ENCODE measurements at regions not wholly inside any gene's neighbourhood (a gene's known extent, or its start where the extent isn't known, plus 50 kb on each side); places are given as distances from the start of the nearest gene placed in this dataset.
"Not testable (repeated sequence)": the region's sequence is repeated elsewhere in the genome, so short reads cannot be mapped to it uniquely, and the experiment has no call there.

- in situ Hi-C loops (cut with MboI; ENCODE audit: low sequenced_read_pairs) (no loop called here), dilution Hi-C loops (cut with HindIII; ENCODE audit: low sequenced_read_pairs, unreplicated experiment) (no loop called here), intact Hi-C loops (cut with micrococcal nuclease) (no loop called here)
- H3K9ac ChIP-seq (ENCODE audit: low read depth, low read length) = no peak overlapping the region
- no peak overlapping the region for H3K14ac ChIP-seq (replicated peaks; ENCODE audit: low read depth, low read length)
- no peak overlapping the region for H4K5ac ChIP-seq (ENCODE audit: low read depth, low read length)
- H2AFZ ChIP-seq (replicated peaks; ENCODE audit: low read length, poor library complexity) = no peak overlapping the region
- no peaks in the 10 kb centered on the region for H3K9me1 ChIP-seq (ENCODE audit: insufficient read depth, low read length)
- no peak overlapping the region for H3K4me2 ChIP-seq (ENCODE audit: low read depth, low read length)
- POLR2A ChIA-PET (ENCODE audit: unreplicated experiment) = no interaction called here
- no peak for TF ChIP-seq RCOR1 (IDR thresholded peaks at IDR 0.05; ENCODE audit: insufficient replicate concordance, low read length)
- no peak for TF ChIP-seq CHD1 (IDR thresholded peaks at IDR 0.05; ENCODE audit: low read depth, low read length)
- no peak for TF ChIP-seq NFE2L2 (IDR thresholded peaks at IDR 0.05; ENCODE audit: low read depth, low read length)
- TF ChIP-seq SMC3 (IDR thresholded peaks at IDR 0.05; ENCODE audit: low read depth, low read length) = no peak
- TF ChIP-seq CEBPB (IDR thresholded peaks at IDR 0.05; ENCODE audit: low read depth, low read length) = no peak
- TF ChIP-seq BHLHE40 (IDR thresholded peaks at IDR 0.05; ENCODE audit: low read depth, low read length) = no peak
- no TSS peak for BruUV-seq (replicated peaks)
- H2BK120ac ChIP-seq (ENCODE audit: low read depth, low read length) = no peak overlapping the region
- no peaks in the 10 kb centered on the region for H3K79me1 ChIP-seq (ENCODE audit: low read depth in 1 of 2, low read length in 2 of 2)
- no peak for ATAC-seq (ENCODE audit: low read depth)
- no peak overlapping the region; the same call in 2 of the 3 replicates for H2BK15ac ChIP-seq (ENCODE audit: low read depth, low read length)
- H3K4me3 ChIP-seq (ENCODE audit: insufficient read depth, low read depth, low read length) = no peak overlapping the region
- H3K4me1 ChIP-seq (ENCODE audit: control insufficient read depth, insufficient read depth, low read length) = peaks cover 7% of the 10 kb centered on the region
- H4K91ac ChIP-seq (ENCODE audit: insufficient read depth, low read depth, low read length) = no peak overlapping the region
- no peak overlapping the region for H3K56ac ChIP-seq (ENCODE audit: extremely low read depth, insufficient read depth, low read length)
- no peaks in the 10 kb centered on the region for H4K20me1 ChIP-seq (ENCODE audit: insufficient read depth, low read length)
- H3K27ac ChIP-seq (ENCODE audit: insufficient read depth, low read length) = no peak overlapping the region
- no peaks in the 10 kb centered on the region for H3K36me3 ChIP-seq (ENCODE audit: control insufficient read depth, insufficient read depth, low read length)
- H3K9me3 ChIP-seq (ENCODE audit: control insufficient read depth, insufficient read depth, low read length) = no peaks in the 10 kb centered on the region
- WGBS, 2 experiments (ENCODE audit: extremely low coverage in 2 of 2, insufficient read length in 1 of 2) = no CpG with 5 or more reads among the region's 9 CpGs
- H2AK5ac ChIP-seq (ENCODE audit: low read depth, low read length) = peak overlapping the region; percentile 87; the same call in 1 of the 2 replicates
- H2AK9ac ChIP-seq (replicated peaks; ENCODE audit: low read depth, low read length, poor library complexity) = no peak overlapping the region
- CTCF ChIA-PET = no interaction called here
- H4K8ac ChIP-seq (ENCODE audit: low read depth in 2 of 2, low read length in 2 of 2) = no peak overlapping the region
- no peak overlapping the region for H3K4ac ChIP-seq (ENCODE audit: low read depth, low read length)
- H2BK20ac ChIP-seq (ENCODE audit: low read depth, low read length) = no peak overlapping the region
- no peak overlapping the region for H2BK5ac ChIP-seq (ENCODE audit: low read depth, low read length, poor library complexity, severe bottlenecking)
- no peaks in the 10 kb centered on the region for H3K27me3 ChIP-seq (ENCODE audit: control insufficient read depth, insufficient read depth, low read length)
- H3K23ac ChIP-seq (ENCODE audit: low read depth, low read length) = no peak overlapping the region
- no peak overlapping the region for H3K18ac ChIP-seq (ENCODE audit: low read depth, low read length)
- DNase-seq = no peak
Measured at GRCh38 chr16:29182501-29182900, 197.6 kb downstream of the LAT start.

- CTCF ChIA-PET; dilution Hi-C loops (cut with HindIII; ENCODE audit: low sequenced_read_pairs, unreplicated experiment): not testable (repeated sequence)
Measured at GRCh38 chr16:29181921-29182411, 197.1 kb downstream of the LAT start.

More at GRCh38 chr16:29181921-29182411, 197.1 kb downstream of the LAT start:
- H4K8ac ChIP-seq (ENCODE audit: low read depth in 2 of 2, low read length in 2 of 2); H3K4ac ChIP-seq (ENCODE audit: low read depth, low read length); H2AFZ ChIP-seq (replicated peaks; ENCODE audit: low read length, poor library complexity); BruUV-seq (replicated peaks); H2BK15ac ChIP-seq (ENCODE audit: low read depth, low read length); H3K9me1 ChIP-seq (ENCODE audit: insufficient read depth, low read length); DNase-seq; intact Hi-C loops (cut with micrococcal nuclease); H2AK5ac ChIP-seq (ENCODE audit: low read depth, low read length); H2BK5ac ChIP-seq (ENCODE audit: low read depth, low read length, poor library complexity, severe bottlenecking); H4K20me1 ChIP-seq (ENCODE audit: insufficient read depth, low read length); H2AK9ac ChIP-seq (replicated peaks; ENCODE audit: low read depth, low read length, poor library complexity); H3K36me3 ChIP-seq (ENCODE audit: control insufficient read depth, insufficient read depth, low read length); H3K4me3 ChIP-seq (ENCODE audit: insufficient read depth, low read depth, low read length); H3K9me3 ChIP-seq (ENCODE audit: control insufficient read depth, insufficient read depth, low read length); H3K9ac ChIP-seq (ENCODE audit: low read depth, low read length); POLR2A ChIA-PET (ENCODE audit: unreplicated experiment); H2BK20ac ChIP-seq (ENCODE audit: low read depth, low read length); H3K23ac ChIP-seq (ENCODE audit: low read depth, low read length); H4K5ac ChIP-seq (ENCODE audit: low read depth, low read length); H3K56ac ChIP-seq (ENCODE audit: extremely low read depth, insufficient read depth, low read length); ATAC-seq (ENCODE audit: low read depth); H3K4me2 ChIP-seq (ENCODE audit: low read depth, low read length); H3K14ac ChIP-seq (replicated peaks; ENCODE audit: low read depth, low read length); H3K18ac ChIP-seq (ENCODE audit: low read depth, low read length); H3K4me1 ChIP-seq (ENCODE audit: control insufficient read depth, insufficient read depth, low read length); H3K27ac ChIP-seq (ENCODE audit: insufficient read depth, low read length); H3K79me1 ChIP-seq (ENCODE audit: low read depth in 1 of 2, low read length in 2 of 2); H3K27me3 ChIP-seq (ENCODE audit: control insufficient read depth, insufficient read depth, low read length); in situ Hi-C loops (cut with MboI; ENCODE audit: low sequenced_read_pairs); H4K91ac ChIP-seq (ENCODE audit: insufficient read depth, low read depth, low read length): not testable (repeated sequence)
- WGBS, 2 experiments (ENCODE audit: extremely low coverage in 2 of 2, insufficient read length in 1 of 2) = 89% methylated on average over 10 of the region's 17 CpGs; no CpG with 5 or more reads in 1 of the 2 experiments
- H2BK120ac ChIP-seq (ENCODE audit: low read depth, low read length) = 0 out of 2 replicates have a peak overlapping the region, but pooled peaks have one; percentile 15

Measured in IMR-90 (cell line).